HepG2 (cell line): ENCODE measurements at regions not wholly inside any gene's neighbourhood (a gene's known extent, or its start where the extent isn't known, plus 50 kb on each side); places are given as distances from the start of the nearest gene placed in this dataset.

ENCODE experiments used
- ATAC-seq: fragments of 200-7000 bp; cut with Tn5 transposase; 3 replicates; pipeline ENCODE4 v1.9.1; 2020; ENCODE audit warnings: mild to moderate bottlenecking, moderate library complexity
- BruUV-seq: library from RNA; stranded (reverse); fragments of 400-500 nt; replicated peaks from 2 replicates; lab custom pipeline; 2021; lab: Mats Ljungman, UMichigan
- CTCF ChIA-PET: fragments of 300-600 bp; formaldehyde crosslinking; extraction: SDS; loops from one replicate; lab custom pipeline; 2021; ENCODE audit warnings: low total read pairs, inconsistent platforms, low intra/inter-chr PET ratio; lab: Yijun Ruan, JAX
- POLR2A ChIA-PET: fragments of 350-600 bp; sonication (Branson Sonifier 250); formaldehyde crosslinking; loops from one replicate; lab custom pipeline; 2020; ENCODE audit warnings: antibody characterized with exemption, inconsistent platforms; lab: Yijun Ruan, JAX
- DNase-seq: peaks from one replicate; pipeline ENCODE4 v3.0.0-alpha.2; 2015; ENCODE audit warnings: low spot score
- FAIRE-seq: peaks from 3 replicates; lab custom pipeline; 2011; peaks lifted over from hg19 to GRCh38; lab: Jason Lieb, UNC
- H2AFZ ChIP-seq: one replicate; pipeline ENCODE4 v1.6.1; 2011; ENCODE audit warnings: low read length, inconsistent platforms
- H3K27ac ChIP-seq: fragments of 300-600 bp; 3 replicates; pipeline ENCODE4 v1.8.0; 2011; ENCODE audit warnings: mixed run types, mild to moderate bottlenecking, mixed read lengths, low read length, inconsistent platforms; ENCODE audit not compliant: insufficient read depth; ENCODE audit errors: extremely low read length
- H3K27me3 ChIP-seq, 2 experiments: fragments of 200-600 bp in 1 of 2; 2 replicates in 1 of 2; 3 replicates in 1 of 2; pipeline versions ENCODE4 v1.6.0 to v1.8.0; 2011; ENCODE audit warnings: low read length in 2 of 2, mild to moderate bottlenecking in 2 of 2, moderate library complexity in 2 of 2, inconsistent platforms in 1 of 2; ENCODE audit not compliant: insufficient read depth in 2 of 2, control insufficient read depth in 1 of 2
- H3K36me3 ChIP-seq, 2 experiments: fragments of 200-600 bp in 1 of 2; replicated peaks in 1 of 2; 2 replicates in 1 of 2; 3 replicates in 1 of 2; pipeline versions ENCODE4 v1.5.1 to v1.8.0; 2011; ENCODE audit warnings: low read length in 2 of 2, inconsistent platforms in 1 of 2; ENCODE audit not compliant: insufficient read depth in 2 of 2, control insufficient read depth in 1 of 2
- H3K4me1 ChIP-seq: 2 replicates; pipeline ENCODE4 v1.5.1; 2012; ENCODE audit warnings: low read length, inconsistent platforms; ENCODE audit not compliant: insufficient read depth
- H3K4me2 ChIP-seq: 2 replicates; pipeline ENCODE4 v1.6.0; 2011; ENCODE audit warnings: low read depth, low read length, inconsistent platforms
- H3K4me3 ChIP-seq, 3 experiments: fragments of 200-600 bp in 1 of 3; sonication (generic), shearing (Covaris generic) in 1 of 3; replicated peaks in 1 of 3; 2 replicates each; pipeline ENCODE4 v1.5.1; 2011 to 2016; ENCODE audit warnings: low read length in 3 of 3, inconsistent platforms in 2 of 3, low read depth in 2 of 3, mild to moderate bottlenecking in 2 of 3, control low read depth in 1 of 3, mixed read lengths in 1 of 3; ENCODE audit not compliant: insufficient read depth in 1 of 3
- H3K79me2 ChIP-seq: one replicate; pipeline ENCODE4 v1.6.1; 2011; ENCODE audit warnings: low read length, inconsistent platforms; ENCODE audit not compliant: insufficient read depth
- H3K9ac ChIP-seq: 2 replicates; pipeline ENCODE4 v1.6.0; 2011; ENCODE audit warnings: mild to moderate bottlenecking, low read depth, low read length, inconsistent platforms; ENCODE audit not compliant: insufficient read depth
- H3K9me3 ChIP-seq: 2 replicates; pipeline ENCODE4 v1.5.1; 2012; ENCODE audit warnings: mild to moderate bottlenecking, low read length
- H4K20me1 ChIP-seq: 2 replicates; pipeline ENCODE4 v1.6.0; 2011; ENCODE audit warnings: inconsistent platforms, mild to moderate bottlenecking, low read length, moderate library complexity; ENCODE audit not compliant: insufficient read depth
- ELF4 ChIP-seq: sonication (generic); formaldehyde crosslinking; IDR thresholded peaks from 2 replicates; pipeline ENCODE4 v1.5.0; 2020; ENCODE audit warnings: missing genetic modification reagents, mild to moderate bottlenecking, moderate library complexity, borderline replicate concordance
- GPBP1L1 ChIP-seq: sonication (generic); formaldehyde crosslinking; IDR thresholded peaks from 2 replicates; pipeline ENCODE4 v1.5.0; 2020; ENCODE audit warnings: mild to moderate bottlenecking, missing genetic modification reagents
- GZF1 ChIP-seq: sonication (generic); formaldehyde crosslinking; IDR thresholded peaks from 2 replicates; pipeline ENCODE4 v1.5.1; 2020; ENCODE audit warnings: mild to moderate bottlenecking, missing genetic modification reagents
- HMGA1 ChIP-seq: sonication (generic); formaldehyde crosslinking; conservative IDR thresholded peaks from 2 replicates; pipeline ENCODE4 v1.4.0; 2020; ENCODE audit warnings: missing genetic modification reagents
- RFXAP ChIP-seq: sonication (generic); formaldehyde crosslinking; IDR thresholded peaks from 2 replicates; pipeline ENCODE4 v1.4.0; 2020; ENCODE audit warnings: missing genetic modification reagents, borderline replicate concordance
- SIX1 ChIP-seq: sonication (generic); formaldehyde crosslinking; IDR thresholded peaks from 2 replicates; pipeline ENCODE4 v1.4.0; 2020; ENCODE audit warnings: missing genetic modification reagents, borderline replicate concordance
- SNAPC5 ChIP-seq: sonication (generic); formaldehyde crosslinking; IDR thresholded peaks from 2 replicates; pipeline ENCODE4 v1.8.1; 2023; ENCODE audit warnings: mild to moderate bottlenecking, missing genetic modification reagents, borderline replicate concordance
- TBP ChIP-seq: sonication (generic); formaldehyde crosslinking; IDR thresholded peaks from 2 replicates; pipeline ENCODE4 v1.5.0; 2020; ENCODE audit warnings: missing genetic modification reagents
- ZKSCAN5 ChIP-seq: sonication (generic); formaldehyde crosslinking; IDR thresholded peaks from 2 replicates; pipeline ENCODE4 v1.5.1; 2020; ENCODE audit warnings: mild to moderate bottlenecking, missing genetic modification reagents
- ZNF17 ChIP-seq: sonication (generic); formaldehyde crosslinking; IDR thresholded peaks from 2 replicates; pipeline ENCODE4 v1.5.0; 2020; ENCODE audit warnings: mild to moderate bottlenecking, missing genetic modification reagents
- ZNF282 ChIP-seq: fragments of 450-650 bp; IDR thresholded peaks from 2 replicates; pipeline ENCODE4 v1.6.1; 2018; ENCODE audit not compliant: partially characterized antibody
- ZNF333 ChIP-seq: sonication (generic); formaldehyde crosslinking; IDR thresholded peaks from 2 replicates; pipeline ENCODE4 v1.4.0; 2020; ENCODE audit warnings: mild to moderate bottlenecking, missing genetic modification reagents, borderline replicate concordance
- ZNF34 ChIP-seq: sonication (generic); formaldehyde crosslinking; IDR thresholded peaks from 2 replicates; pipeline ENCODE4 v1.4.0; 2020; ENCODE audit warnings: mild to moderate bottlenecking, missing genetic modification reagents, borderline replicate concordance
- ZNF543 ChIP-seq: sonication (generic); formaldehyde crosslinking; IDR thresholded peaks from 2 replicates; pipeline ENCODE4 v1.4.0; 2020; ENCODE audit warnings: mild to moderate bottlenecking, missing genetic modification reagents
- ZNF816 ChIP-seq: sonication (generic); formaldehyde crosslinking; IDR thresholded peaks from 2 replicates; pipeline ENCODE4 v1.8.0; 2022; ENCODE audit warnings: missing genetic modification reagents, mild to moderate bottlenecking, borderline replicate concordance
- ZNF850 ChIP-seq: sonication (generic); formaldehyde crosslinking; conservative IDR thresholded peaks from 2 replicates; pipeline ENCODE4 v1.9.0; 2021; ENCODE audit warnings: mild to moderate bottlenecking, missing genetic modification reagents
- ZNF879 ChIP-seq: sonication (generic); formaldehyde crosslinking; IDR thresholded peaks from 2 replicates; pipeline ENCODE4 v1.8.1; 2023; ENCODE audit warnings: missing genetic modification reagents
- WGBS: methylation state at CpG from one replicate; pipeline ENCODE4 v1.1.6; 2017; ENCODE audit warnings: low lambda C conversion rate; 5-methylcytosine and 5-hydroxymethylcytosine counted together
- in situ Hi-C: cut with HindIII; loops from 2 replicates; pipeline ENCODE4 v1.10.0; 2017; ENCODE audit warnings: low pct_unique_long_range_greater_than_20kb; ENCODE audit not compliant: extremely low pct_ligation_motif_present
- intact Hi-C: fragments of 100-400 bp; cut with micrococcal nuclease; formaldehyde crosslinking; loops from one replicate; pipeline ENCODE4 v1.10.0; 2022; ENCODE audit not compliant: unreplicated experiment
- TF ChIP-seq, protein P1 (sequence below), 2 experiments: sonication (generic) in 1 of 2; formaldehyde crosslinking in 1 of 2; IDR thresholded peaks; 2 replicates each; pipeline versions ENCODE4 v1.4.0 to v1.6.1; 2018 to 2020; ENCODE audit warnings: missing genetic modification reagents in 2 of 2, borderline replicate concordance in 1 of 2, low read depth in 1 of 2, mild to moderate bottlenecking in 1 of 2, missing biosample characterization in 1 of 2

- TF ChIP-seq, protein P1, sequence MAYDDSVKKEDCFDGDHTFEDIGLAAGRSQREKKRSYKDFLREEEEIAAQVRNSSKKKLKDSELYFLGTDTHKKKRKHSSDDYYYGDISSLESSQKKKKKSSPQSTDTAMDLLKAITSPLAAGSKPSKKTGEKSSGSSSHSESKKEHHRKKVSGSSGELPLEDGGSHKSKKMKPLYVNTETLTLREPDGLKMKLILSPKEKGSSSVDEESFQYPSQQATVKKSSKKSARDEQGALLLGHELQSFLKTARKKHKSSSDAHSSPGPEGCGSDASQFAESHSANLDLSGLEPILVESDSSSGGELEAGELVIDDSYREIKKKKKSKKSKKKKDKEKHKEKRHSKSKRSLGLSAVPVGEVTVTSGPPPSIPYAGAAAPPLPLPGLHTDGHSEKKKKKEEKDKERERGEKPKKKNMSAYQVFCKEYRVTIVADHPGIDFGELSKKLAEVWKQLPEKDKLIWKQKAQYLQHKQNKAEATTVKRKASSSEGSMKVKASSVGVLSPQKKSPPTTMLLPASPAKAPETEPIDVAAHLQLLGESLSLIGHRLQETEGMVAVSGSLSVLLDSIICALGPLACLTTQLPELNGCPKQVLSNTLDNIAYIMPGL (CRISPR knock-in tag; IDR thresholded peaks at IDR 0.05; ENCODE audit: borderline replicate concordance in 1 of 2, low read depth in 1 of 2): no peak
Observed at GRCh38 chr2:239666855-239667376, 266.1 kb upstream of the HDAC4 start (continued).

DNA sequence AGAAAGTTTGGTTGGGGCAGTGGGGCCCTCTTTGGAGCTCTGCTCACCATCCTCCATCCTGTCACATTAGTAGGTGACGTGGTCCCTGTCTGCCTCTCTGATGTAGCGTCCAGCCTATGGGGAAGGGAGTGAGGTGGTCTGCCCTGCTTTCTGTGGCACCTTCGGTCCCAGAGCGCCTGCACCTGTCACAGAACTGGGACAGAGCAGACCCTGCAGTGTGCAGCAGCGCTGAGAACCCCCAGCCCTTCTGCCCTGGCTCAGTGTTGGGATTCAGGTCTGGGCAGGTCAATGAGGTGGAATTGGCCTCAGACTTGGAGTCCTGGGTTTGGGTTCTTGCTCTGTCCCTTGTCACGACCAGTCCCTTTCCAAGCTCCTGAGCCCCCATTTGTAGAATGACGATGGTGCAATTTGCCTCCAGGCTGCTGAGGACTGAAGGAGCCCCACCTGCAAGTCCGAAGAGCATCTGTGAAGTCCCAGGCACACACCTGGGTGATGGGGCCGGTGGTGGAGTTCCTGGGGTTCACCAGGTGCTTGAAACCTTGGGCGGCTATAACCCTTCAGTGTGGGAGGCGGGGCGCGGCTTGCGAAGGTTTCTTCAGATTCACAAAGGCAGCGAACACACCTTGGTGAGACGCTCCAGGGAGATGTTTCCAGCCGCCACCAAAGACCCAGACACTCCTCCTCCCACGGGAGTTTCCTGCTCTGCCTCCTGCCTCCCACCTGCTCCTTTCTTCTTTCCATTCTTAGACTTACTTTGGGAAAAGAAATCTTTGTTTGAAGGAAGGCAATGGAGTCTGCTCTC lies 265.4 kb upstream of the HDAC4 start:
- BruUV-seq: no TSS peak
- no peaks in the 10 kb centered on the region for H3K9me3 ChIP-seq
- no peak overlapping the region for H2AFZ ChIP-seq
- DNase-seq: no peak
- no peak overlapping the region for H3K4me2 ChIP-seq
- no peak for FAIRE-seq
- no peaks in the 10 kb centered on the region for H4K20me1 ChIP-seq
- in situ Hi-C loops (no loop called here), intact Hi-C loops (no loop called here)
- no peaks in the 10 kb centered on the region for H3K36me3 ChIP-seq
- no peaks in the 10 kb centered on the region for H3K79me2 ChIP-seq
- no peak overlapping the region for H3K9ac ChIP-seq
- no peaks in the 10 kb centered on the region for H3K4me1 ChIP-seq
- ChIA-PET POLR2A (no interaction called here), CTCF (no interaction called here)
- no peak for ATAC-seq
- no peak for TF ChIP-seq ZNF34
- no peak for TF ChIP-seq SNAPC5 (CRISPR knock-in tag)
- no peak for TF ChIP-seq ZNF282
- no peak for TF ChIP-seq SIX1 (CRISPR knock-in tag)
- TF ChIP-seq ZKSCAN5 (CRISPR knock-in tag): no peak
- TF ChIP-seq ZNF333: no peak
- TF ChIP-seq GZF1: no peak
- no peak for TF ChIP-seq TBP (CRISPR knock-in tag)
- no peak for TF ChIP-seq RFXAP (CRISPR knock-in tag)
- TF ChIP-seq HMGA1: no peak
- TF ChIP-seq ZNF543 (CRISPR knock-in tag): no peak
- TF ChIP-seq ZNF879 (CRISPR knock-in tag): no peak
- no peak for TF ChIP-seq ZNF17
- no peak for TF ChIP-seq ZNF850
- TF ChIP-seq GPBP1L1 (CRISPR knock-in tag): no peak
- no peak for TF ChIP-seq ELF4 (CRISPR knock-in tag)
- TF ChIP-seq ZNF816: no peak
- WGBS: 48% methylated on average over 18 of the region's 18 CpGs
- peaks cover 8 to 82% of the 10 kb centered on the region in 2 experiments for H3K27me3 ChIP-seq
- H3K27ac ChIP-seq: no peak overlapping the region
- H3K4me3 ChIP-seq: no peak overlapping the region
